Nephron progenitor cell (in vitro differentiated cells): ENCODE measurements at regions not wholly inside any gene's neighbourhood (a gene's known extent, or its start where the extent isn't known, plus 50 kb on each side); places are given as distances from the start of the nearest gene placed in this dataset.

Experiments used
- DNase-seq: peaks from one replicate; pipeline ENCODE4 v3.0.0; 2021
- H3K27ac Mint-ChIP-seq: 2 replicates; pipeline ENCODE4 v1.8.0; 2021; ENCODE audit warnings: mild to moderate bottlenecking, moderate library complexity, mixed read lengths
- H3K27me3 Mint-ChIP-seq: 2 replicates; pipeline ENCODE4 v1.8.0; 2021; ENCODE audit warnings: mild to moderate bottlenecking, low read depth, mixed read lengths; ENCODE audit not compliant: poor library complexity
- H3K36me3 Mint-ChIP-seq: 2 replicates; pipeline ENCODE4 v1.8.0; 2021; ENCODE audit warnings: low read depth, mixed read lengths
- H3K4me1 Mint-ChIP-seq: 2 replicates; pipeline ENCODE4 v1.8.0; 2021; ENCODE audit warnings: mixed read lengths
- H3K4me3 Mint-ChIP-seq: 2 replicates; pipeline ENCODE4 v1.8.0; 2021; ENCODE audit warnings: mild to moderate bottlenecking, moderate library complexity, mixed read lengths
- H3K9me3 Mint-ChIP-seq: 2 replicates; pipeline ENCODE4 v1.8.0; 2021; ENCODE audit warnings: mild to moderate bottlenecking, moderate library complexity, mixed read lengths
- TF ChIP-seq, protein P1 (sequence below): fragments of 200-600 bp; sonication (generic); IDR thresholded peaks from 2 replicates; pipeline ENCODE4 v1.5.0; 2021; ENCODE audit warnings: antibody characterized with exemption

DNA sequence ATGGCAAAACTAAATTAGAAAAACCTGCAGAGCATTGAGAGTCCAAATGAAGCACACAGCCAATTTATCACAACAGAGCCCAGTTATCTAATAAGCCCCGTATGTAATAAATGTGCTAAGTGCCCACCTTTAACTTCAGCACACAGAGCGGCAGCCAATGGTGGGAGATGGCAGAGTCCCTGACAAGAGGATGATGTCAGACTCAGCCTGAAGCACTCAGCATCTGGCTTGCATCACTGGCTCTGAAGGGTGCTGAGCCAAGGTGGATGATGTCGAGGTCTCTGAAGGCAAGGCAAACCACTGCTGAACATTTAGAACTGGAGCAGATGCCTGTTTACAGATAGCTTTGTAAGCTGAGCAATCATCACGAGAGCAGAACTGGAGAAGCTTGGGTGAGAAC is 118.3 kb downstream of the NUF2 start:
- TF ChIP-seq, protein P1, sequence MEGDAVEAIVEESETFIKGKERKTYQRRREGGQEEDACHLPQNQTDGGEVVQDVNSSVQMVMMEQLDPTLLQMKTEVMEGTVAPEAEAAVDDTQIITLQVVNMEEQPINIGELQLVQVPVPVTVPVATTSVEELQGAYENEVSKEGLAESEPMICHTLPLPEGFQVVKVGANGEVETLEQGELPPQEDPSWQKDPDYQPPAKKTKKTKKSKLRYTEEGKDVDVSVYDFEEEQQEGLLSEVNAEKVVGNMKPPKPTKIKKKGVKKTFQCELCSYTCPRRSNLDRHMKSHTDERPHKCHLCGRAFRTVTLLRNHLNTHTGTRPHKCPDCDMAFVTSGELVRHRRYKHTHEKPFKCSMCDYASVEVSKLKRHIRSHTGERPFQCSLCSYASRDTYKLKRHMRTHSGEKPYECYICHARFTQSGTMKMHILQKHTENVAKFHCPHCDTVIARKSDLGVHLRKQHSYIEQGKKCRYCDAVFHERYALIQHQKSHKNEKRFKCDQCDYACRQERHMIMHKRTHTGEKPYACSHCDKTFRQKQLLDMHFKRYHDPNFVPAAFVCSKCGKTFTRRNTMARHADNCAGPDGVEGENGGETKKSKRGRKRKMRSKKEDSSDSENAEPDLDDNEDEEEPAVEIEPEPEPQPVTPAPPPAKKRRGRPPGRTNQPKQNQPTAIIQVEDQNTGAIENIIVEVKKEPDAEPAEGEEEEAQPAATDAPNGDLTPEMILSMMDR, result no peak
- Mint-ChIP-seq H3K27ac (no peak overlapping the region), H3K9me3 (no peaks in the 10 kb centered on the region), H3K27me3 (peaks cover 5% of the 10 kb centered on the region), H3K4me3 (no peak overlapping the region), H3K4me1 (peaks cover 12% of the 10 kb centered on the region), H3K36me3 (no peaks in the 10 kb centered on the region)
- DNase-seq, result no peak

GRCh38 chr1:163442231-163442879 is 120.6 kb downstream of the NUF2 start:
- Mint-ChIP-seq H3K27me3 (peaks cover 5% of the 10 kb centered on the region), H3K27ac (no peak overlapping the region), H3K4me3 (no peak overlapping the region), H3K36me3 (no peaks in the 10 kb centered on the region), H3K9me3 (no peaks in the 10 kb centered on the region), H3K4me1 (peaks cover 12% of the 10 kb centered on the region)
- no peak for DNase-seq
- TF ChIP-seq, protein P1, result no peak

DNA sequence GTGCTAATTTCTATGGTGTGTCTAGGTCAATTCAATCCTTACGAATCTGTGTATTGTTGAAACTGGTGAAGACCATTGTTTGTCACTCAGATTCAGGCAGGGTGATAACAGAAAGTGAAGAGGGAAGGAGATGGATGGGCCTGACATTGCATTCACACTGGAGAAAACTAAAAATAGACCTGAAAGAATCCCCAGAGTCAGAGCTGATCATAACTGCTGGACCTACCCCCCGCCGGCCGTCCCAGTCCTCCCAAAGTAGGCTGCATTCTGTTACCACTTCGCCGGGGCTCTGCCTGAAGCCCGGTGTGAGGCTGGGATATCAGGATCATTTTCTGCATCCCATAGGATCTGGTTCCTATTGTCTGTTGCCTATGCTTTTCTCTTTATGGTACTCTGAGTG is 121.1 kb downstream of the NUF2 start:
- DNase-seq, result no peak
- Mint-ChIP-seq H3K36me3 (no peaks in the 10 kb centered on the region), H3K4me1 (peaks cover 12% of the 10 kb centered on the region), H3K4me3 (no peak overlapping the region), H3K9me3 (no peaks in the 10 kb centered on the region), H3K27ac (no peak overlapping the region), H3K27me3 (peaks cover 5% of the 10 kb centered on the region)
- TF ChIP-seq, protein P1, result no peak

DNA sequence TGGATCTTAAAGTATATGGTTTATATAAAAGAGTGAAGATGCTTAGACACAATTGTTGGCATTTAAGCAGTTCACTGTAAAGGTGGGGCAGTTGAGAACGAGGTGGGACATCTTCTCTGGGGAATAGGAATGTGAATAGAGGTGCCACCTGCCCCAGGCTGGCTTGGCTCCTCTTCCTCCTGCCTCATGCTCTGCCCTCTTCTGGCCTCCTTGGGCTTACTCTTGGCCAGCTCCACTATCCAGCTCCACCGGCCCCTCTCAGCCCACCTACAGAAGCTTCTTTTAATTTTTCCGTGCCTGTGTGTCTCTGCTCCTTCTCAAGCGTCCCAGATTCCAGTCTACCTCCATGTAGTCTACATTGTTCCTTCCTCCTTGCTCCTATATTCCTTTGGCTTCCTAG is 122.1 kb downstream of the NUF2 start:
- H3K27me3 Mint-ChIP-seq, result peaks cover 5% of the 10 kb centered on the region

DNA sequence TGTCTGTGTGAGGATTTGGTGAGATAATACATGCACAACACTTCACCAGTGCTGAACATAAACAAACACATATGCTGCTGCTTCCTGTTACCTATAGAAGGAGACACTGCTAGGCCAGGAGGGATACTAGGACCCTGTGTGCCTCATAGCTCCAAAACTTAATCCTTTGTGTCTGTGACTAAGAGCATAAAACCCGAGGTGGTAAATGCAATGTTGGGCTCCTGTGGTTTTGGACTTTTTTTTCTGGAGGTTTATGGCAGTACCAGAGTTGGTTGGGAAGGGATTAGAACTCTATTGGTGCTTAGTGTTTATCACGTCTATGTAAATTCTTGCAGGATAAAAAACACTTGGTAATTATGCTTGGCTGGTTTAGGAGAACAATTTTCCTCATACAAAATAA is 122.9 kb downstream of the NUF2 start:
- H3K27ac Mint-ChIP-seq, result no peak overlapping the region
- DNase-seq, result no peak
- no peaks in the 10 kb centered on the region for H3K9me3 Mint-ChIP-seq
- peaks cover 7% of the 10 kb centered on the region for H3K27me3 Mint-ChIP-seq
- TF ChIP-seq, protein P1, result no peak
- H3K4me3 Mint-ChIP-seq, result no peak overlapping the region
- H3K36me3 Mint-ChIP-seq, result no peaks in the 10 kb centered on the region
- peaks cover 5% of the 10 kb centered on the region for H3K4me1 Mint-ChIP-seq

More for the DNA sequence above, 122.1 kb downstream of the NUF2 start:
- peaks cover 12% of the 10 kb centered on the region for H3K4me1 Mint-ChIP-seq
- DNase-seq, result no peak
- no peak overlapping the region for H3K27ac Mint-ChIP-seq
- no peaks in the 10 kb centered on the region for H3K9me3 Mint-ChIP-seq
- H3K4me3 Mint-ChIP-seq, result no peak overlapping the region
- H3K36me3 Mint-ChIP-seq, result no peaks in the 10 kb centered on the region
- TF ChIP-seq, protein P1, result no peak

- H3K4me3 Mint-ChIP-seq, result no peak overlapping the region
- no peak for DNase-seq
- H3K9me3 Mint-ChIP-seq, result no peaks in the 10 kb centered on the region
- no peak overlapping the region for H3K27ac Mint-ChIP-seq
- H3K4me1 Mint-ChIP-seq, result no peaks in the 10 kb centered on the region
- TF ChIP-seq, protein P1, result no peak
- H3K27me3 Mint-ChIP-seq, result peaks cover 7% of the 10 kb centered on the region
- no peaks in the 10 kb centered on the region for H3K36me3 Mint-ChIP-seq
Measured at GRCh38 chr1:163450986-163451385, 129.2 kb downstream of the NUF2 start.
